Stomach (tissue), 4 donors: ENCODE measurements at regions not wholly inside any gene's neighbourhood (a gene's known extent, or its start where the extent isn't known, plus 50 kb on each side); places are given as distances from the start of the nearest gene placed in this dataset.

ENCODE experiments used
- POLR2A ChIP-seq, 4 donors: fragments of 450-650 bp; IDR thresholded peaks; one replicate each; pipeline ENCODE4 v1.6.1; 2016; ENCODE audit warnings: antibody characterized with exemption in 4 of 4, control low read depth in 2 of 4, mild to moderate bottlenecking in 1 of 4, moderate library complexity in 1 of 4
- TF ChIP-seq, protein P1 (sequence below), 7 experiments: fragments of 450-650 bp in 4 of 7; fragments of 200-600 bp in 3 of 7; sonication (generic) in 3 of 7; IDR thresholded peaks; one replicate each; pipeline ENCODE4 v1.5.1; 2016 to 2019; ENCODE audit warnings: antibody characterized with exemption in 7 of 7, control low read depth in 2 of 7, mild to moderate bottlenecking in 1 of 7

DNA sequence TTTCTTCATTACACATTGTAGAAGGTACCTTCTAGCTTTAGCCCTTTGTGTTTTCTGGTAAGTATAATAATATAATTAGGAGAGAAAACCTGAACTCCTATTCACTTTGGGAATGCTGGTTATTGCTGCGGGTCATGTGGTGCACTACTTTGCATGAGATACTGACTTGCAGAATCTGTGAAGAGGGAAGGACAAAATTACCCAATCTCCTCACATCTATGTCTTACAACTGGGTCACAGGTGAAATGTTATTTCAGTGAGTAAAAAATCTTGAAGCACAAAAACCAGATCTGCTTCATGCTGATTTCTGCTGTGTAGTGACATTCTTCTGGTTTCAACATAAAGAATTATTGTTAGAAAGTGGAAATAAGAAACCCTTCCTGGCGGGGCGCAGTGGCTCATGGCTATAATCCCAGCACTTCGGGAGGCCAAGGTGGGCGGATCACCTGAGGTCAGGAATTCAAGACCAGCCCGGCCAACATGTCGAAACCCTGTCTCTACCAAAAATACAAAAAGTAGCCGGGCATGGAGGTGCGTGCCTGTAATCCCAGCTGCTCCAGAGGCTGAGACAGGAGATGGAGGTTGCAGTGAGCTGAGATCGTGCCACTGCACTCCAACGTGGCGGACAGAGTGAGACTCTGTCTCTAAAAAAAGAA, 211.0 kb upstream of the REG3G start:
- TF ChIP-seq POLR2A (IDR thresholded peaks at IDR 0.05) = no peak
- TF ChIP-seq, protein P1, sequence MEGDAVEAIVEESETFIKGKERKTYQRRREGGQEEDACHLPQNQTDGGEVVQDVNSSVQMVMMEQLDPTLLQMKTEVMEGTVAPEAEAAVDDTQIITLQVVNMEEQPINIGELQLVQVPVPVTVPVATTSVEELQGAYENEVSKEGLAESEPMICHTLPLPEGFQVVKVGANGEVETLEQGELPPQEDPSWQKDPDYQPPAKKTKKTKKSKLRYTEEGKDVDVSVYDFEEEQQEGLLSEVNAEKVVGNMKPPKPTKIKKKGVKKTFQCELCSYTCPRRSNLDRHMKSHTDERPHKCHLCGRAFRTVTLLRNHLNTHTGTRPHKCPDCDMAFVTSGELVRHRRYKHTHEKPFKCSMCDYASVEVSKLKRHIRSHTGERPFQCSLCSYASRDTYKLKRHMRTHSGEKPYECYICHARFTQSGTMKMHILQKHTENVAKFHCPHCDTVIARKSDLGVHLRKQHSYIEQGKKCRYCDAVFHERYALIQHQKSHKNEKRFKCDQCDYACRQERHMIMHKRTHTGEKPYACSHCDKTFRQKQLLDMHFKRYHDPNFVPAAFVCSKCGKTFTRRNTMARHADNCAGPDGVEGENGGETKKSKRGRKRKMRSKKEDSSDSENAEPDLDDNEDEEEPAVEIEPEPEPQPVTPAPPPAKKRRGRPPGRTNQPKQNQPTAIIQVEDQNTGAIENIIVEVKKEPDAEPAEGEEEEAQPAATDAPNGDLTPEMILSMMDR (IDR thresholded peaks at IDR 0.05) = no peak
